Non-pigmented ciliary epithelial cell (primary cell): ENCODE measurements at regions not wholly inside any gene's neighbourhood (a gene's known extent, or its start where the extent isn't known, plus 50 kb on each side); places are given as distances from the start of the nearest gene placed in this dataset.

Experiments
- DNase-seq: peaks from one replicate; pipeline ENCODE4 v3.0.0-alpha.2; 2010; ENCODE audit warnings: low read depth

- no peak for DNase-seq
These were observed 113.9 kb upstream of the AGTR1 start for GRCh38 chr3:148583793-148584192.

GRCh38 chr3:148584438-148584837 is 113.3 kb upstream of the AGTR1 start:
- DNase-seq = no peak

GRCh38 chr3:148585671-148586379 is 111.9 kb upstream of the AGTR1 start:
- no peak for DNase-seq

DNA sequence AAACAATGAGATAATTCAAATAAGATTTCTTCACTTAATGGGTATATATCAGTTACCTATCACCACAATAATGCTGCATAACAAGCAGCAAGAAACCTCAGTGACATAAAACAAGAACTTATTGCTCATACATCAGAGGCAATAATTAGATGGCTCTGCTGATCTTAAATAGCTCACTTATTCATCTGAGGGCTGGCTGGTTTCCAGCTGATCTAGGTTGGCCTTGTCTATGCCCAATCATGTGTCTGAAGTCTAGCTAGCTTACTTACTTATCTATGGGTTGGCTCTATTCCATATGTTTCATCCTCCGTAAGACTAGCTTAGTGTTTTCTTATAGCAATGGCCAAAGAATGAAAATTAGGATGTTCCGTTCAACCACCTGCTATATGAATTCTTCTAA is 109.4 kb upstream of the AGTR1 start:
- DNase-seq = no peak

GRCh38 chr3:148591525-148591924 is 106.2 kb upstream of the AGTR1 start:
- DNase-seq = no peak

GRCh38 chr3:148598619-148599018 is 99.1 kb upstream of the AGTR1 start:
- DNase-seq = no peak

DNA sequence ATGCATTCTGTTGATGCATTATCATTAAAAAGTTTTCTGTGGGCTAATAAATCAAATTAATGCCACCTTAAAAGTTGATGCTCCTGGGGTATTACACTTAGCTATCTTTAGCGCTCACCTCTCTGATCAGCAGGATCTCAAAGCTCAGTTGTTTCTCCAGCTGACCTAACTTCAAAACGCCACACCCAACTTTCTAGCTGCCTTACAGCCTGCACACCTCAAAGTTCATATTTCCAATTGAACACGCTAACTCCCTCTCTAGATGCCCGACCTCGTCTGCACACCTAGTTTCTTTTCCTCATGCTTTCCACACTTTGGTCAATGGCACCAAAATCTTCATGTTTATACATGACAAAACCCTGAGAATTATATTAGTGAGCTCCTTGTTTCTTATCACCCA is 98.2 kb upstream of the AGTR1 start:
- DNase-seq = no peak

DNA sequence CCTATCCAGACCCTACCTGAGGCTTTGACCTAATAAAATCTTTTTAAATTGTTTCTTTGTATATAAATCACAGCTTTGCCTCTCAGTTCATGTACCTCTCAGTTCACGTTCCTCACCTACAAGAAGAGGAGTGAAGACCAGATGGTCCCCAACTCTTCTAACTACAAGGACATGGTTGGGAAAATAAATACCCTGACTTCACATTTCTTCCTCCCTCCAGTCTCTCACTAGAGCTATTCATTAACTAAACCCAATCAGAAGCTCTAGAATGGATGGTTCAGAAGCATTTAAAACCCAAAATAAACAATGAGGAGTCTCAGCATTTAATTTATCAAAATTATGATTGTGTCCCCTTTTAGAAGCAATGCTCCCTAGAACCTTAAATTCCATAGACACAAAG is 97.3 kb upstream of the AGTR1 start:
- no peak for DNase-seq

- no peak for DNase-seq
These were observed 96.6 kb upstream of the AGTR1 start for GRCh38 chr3:148600902-148601765.

DNA sequence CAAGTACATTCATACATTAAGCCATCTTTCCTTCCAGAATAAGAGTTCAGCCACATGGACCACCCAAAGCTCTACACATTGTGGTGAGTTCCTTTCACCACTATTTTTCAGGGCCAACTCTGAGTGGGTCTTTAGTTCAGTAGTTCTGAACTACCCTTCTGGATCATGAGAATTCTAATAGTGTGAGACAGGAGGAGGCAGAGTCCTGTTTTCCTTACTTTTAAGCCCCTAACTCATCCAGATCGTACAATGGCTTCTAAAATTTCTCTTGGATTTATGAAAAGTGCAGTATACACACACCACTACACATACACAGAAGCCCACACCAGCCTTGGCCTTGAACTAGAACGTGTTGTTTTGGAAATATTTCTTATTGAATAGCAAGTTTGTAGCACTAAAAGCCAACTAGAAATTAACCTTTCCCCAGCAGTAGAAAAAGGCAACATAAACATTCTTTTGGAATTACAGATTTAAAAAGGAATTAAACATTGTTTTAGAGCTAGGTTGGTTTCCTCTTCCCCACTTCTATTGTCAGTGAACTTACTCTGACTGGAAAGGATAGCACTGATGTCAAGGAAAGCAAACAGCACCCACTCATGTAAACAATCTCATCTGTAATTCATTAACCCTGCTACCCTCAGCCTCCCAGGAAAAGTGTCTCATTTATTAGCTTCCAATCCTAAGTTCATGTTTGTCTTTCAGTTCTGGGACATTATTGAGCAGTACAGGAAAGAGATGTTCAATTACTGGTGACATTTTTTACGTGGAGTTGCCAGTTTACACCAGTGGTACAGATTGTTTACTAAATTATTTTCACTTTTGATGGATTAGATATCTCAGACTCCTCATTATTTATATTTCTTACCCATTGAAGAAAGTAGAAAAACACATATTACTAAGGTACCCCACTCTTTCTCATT is 95.7 kb upstream of the AGTR1 start:
- no peak for DNase-seq

DNA sequence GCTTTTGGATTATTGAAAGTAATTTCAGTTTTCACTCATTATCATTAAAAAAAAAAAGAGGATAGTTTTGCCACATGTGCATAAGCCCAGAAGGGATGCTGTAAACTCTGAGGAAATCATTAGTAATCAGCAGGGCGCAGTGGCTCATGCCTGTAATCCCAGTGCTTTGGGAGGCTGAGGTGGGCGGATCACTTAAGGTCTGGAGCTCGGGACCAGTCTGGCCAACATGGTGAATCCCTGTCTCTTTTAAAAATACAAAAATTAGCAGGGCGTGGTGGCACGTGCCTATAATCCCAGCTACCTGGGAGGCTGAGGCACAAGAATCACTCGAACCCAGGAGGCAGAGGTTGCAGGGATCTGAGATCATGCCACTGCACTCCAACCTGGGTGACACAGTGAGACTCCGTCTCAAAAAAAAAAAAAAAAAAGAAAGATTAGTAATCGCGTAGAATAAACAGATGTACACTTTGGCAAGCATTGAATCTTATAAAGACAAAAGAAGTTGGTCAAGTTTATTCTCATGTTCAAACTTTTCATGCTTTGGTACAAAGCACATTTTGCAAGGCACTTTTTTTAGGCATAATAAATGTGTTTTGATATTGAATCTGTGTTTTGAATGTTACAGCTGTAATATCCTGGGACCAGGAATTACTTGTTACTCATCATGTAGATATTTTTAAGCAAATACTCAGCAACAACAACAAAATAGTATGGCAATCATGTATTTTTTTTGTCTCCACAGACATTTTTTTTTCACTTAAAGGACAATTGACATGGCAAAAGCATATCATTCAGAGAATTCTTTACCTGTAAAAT is 93.2 kb upstream of the AGTR1 start:
- no peak for DNase-seq

DNA sequence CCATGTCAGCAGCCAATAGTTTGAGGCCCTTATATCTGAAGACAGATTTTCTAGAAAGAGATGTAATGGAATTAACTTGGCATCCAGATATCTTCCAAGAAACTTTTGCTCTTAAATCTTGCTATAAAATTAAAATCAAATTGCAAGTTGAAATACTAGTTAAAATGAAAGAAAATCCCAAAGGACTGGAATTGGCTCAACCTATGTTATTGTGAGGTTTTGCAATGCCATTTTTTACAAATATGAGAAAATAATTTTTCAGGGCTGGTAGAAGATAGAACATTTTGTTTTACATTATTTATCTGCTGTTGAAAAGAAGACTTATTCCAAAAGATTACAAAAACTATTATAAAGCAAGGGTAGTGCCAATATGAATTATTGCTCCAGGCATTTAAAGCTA is 92.2 kb upstream of the AGTR1 start:
- DNase-seq = no peak

DNA sequence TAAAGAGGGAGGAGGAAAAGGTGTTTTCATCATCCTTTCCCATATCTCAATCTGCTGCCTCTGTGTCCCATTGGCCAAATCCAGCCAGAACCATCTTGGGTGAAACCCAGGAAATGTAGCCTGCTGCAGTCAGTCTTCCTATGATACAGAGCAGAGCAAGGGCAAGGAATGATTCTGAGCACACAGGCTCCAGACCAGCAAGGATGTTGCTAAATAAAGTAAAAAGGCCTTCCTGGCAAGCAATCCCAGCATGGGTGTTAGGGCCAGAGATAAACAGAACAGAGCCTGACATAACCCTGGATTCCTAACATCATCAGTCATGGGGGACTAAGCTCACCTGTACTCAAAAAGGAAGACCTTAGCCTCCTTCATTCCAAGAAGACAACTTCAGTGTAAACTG is 90.7 kb upstream of the AGTR1 start:
- no peak for DNase-seq

- no peak for DNase-seq
These were observed 90.2 kb upstream of the AGTR1 start for GRCh38 chr3:148607491-148607890.

GRCh38 chr3:148612278-148612677 is 85.4 kb upstream of the AGTR1 start:
- no peak for DNase-seq

DNA sequence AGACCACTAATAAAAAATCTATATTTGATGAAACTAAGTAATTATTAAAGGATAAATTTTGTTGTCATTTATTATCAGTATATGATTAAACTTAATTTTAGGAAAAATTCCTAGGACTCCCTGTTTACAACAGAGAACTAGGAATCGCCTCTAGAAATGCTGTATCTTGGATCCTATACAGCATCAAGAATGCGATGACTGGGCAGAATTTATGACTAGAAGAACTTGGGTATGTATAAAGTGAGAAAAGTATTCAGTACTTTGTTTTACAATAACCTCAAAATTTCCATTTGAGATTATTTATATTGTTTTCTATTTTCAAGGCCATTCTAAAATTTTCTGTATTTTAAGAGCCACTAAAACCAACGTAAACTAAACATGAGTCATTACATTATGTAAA is 82.3 kb upstream of the AGTR1 start:
- DNase-seq = no peak

DNA sequence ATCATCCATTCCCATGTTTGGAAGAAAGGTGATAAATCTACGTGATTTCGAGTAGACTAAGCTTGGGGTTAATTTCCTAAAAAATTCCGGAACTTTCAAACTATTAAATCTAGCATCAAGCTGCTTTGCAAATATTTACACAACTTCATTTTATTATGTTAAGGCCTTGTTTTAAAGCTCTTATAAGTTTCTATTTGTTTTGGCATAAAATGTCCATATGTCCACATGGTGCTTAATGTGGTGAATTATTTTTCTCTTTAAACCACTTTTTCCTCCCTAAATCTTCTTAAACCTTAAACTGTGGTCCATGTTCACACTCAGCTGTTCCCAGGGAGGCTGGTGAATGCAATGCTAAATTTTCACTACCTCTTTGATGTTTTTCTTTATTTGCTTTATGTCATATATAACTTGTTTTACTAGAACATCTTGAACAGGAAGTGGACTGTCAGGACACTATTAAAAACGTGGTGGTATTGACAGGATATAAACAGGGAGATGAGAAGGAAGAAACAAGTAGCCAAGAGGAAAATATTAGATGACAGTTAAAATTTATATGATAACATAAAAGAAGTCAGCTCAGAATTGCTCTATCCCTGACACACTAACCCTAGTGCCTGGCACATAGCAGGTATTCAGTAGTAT is 72.5 kb upstream of the AGTR1 start:
- no peak for DNase-seq

DNA sequence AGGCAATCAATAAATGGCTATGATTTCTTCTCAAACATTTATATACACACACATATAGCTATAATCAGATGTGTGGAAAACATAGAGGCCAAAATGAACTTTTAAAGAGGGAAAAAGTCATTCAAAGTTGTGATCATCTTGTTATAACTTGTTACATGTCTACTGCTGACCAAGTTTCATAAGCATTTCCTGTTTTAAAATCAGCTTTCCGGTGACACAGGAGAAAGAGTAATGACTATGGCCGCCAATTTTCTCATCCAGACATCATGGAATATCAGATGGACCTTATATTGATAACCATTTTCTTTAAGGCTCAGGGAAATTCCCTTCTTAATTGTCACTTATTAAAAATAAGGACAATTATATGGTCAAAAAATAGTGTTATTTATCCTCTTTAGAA is 71.7 kb upstream of the AGTR1 start:
- DNase-seq = no peak

DNA sequence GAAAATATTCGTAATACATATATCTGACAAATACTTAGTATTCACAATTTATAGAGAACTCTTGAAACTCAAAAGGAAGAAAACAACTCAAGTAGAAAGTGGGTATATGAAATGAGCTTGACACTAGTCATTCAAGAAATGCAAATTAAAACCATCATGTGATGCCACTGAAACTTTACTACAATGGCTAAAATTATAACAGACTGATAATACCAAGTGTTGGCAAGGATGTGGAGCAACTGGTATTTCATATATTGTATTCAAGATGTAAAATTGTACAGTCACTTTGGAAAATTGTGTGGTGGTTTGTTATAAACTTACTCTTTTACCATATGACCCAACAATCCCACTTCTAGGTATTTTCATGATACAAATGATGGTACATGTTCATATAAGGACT is 68.7 kb upstream of the AGTR1 start:
- DNase-seq = no peak

- no peak for DNase-seq
These were observed 66.4 kb upstream of the AGTR1 start for GRCh38 chr3:148631124-148631903.
